Mucosa of stomach (tissue), 1 donor: ENCODE measurements at regions not wholly inside any gene's neighbourhood (a gene's known extent, or its start where the extent isn't known, plus 50 kb on each side); places are given as distances from the start of the nearest gene placed in this dataset.

ENCODE experiments used
- H3K27me3 ChIP-seq: one replicate; pipeline ENCODE4 v1.7.0; 2013; ENCODE audit warnings: mild to moderate bottlenecking, low read length; ENCODE audit not compliant: control insufficient read depth, insufficient read depth
- H3K36me3 ChIP-seq: one replicate; pipeline ENCODE4 v1.7.0; 2013; ENCODE audit warnings: low read length; ENCODE audit not compliant: control insufficient read depth, insufficient read depth
- H3K4me1 ChIP-seq: one replicate; pipeline ENCODE4 v1.7.0; 2013; ENCODE audit warnings: mild to moderate bottlenecking, low read length; ENCODE audit not compliant: control insufficient read depth, insufficient read depth
- H3K4me3 ChIP-seq: one replicate; pipeline ENCODE4 v1.7.0; 2013; ENCODE audit warnings: low read length
- H3K9ac ChIP-seq: one replicate; pipeline ENCODE4 v1.7.0; 2013; ENCODE audit warnings: mild to moderate bottlenecking, low read length, moderate library complexity
- H3K9me3 ChIP-seq: one replicate; pipeline ENCODE4 v1.7.0; 2013; ENCODE audit warnings: mild to moderate bottlenecking, low read length, moderate library complexity; ENCODE audit not compliant: control insufficient read depth
- donor health status: Pancreatic carcinoma.

GRCh38 chr2:81598453-81598852 is 1293.9 kb upstream of the LRRTM1 start:
- Histone ChIP-seq H3K36me3 (no peaks in the 10 kb centered on the region), H3K4me3 (no peak overlapping the region), H3K9ac (no peak overlapping the region), H3K9me3 (no peaks in the 10 kb centered on the region), H3K27me3 (no peaks in the 10 kb centered on the region), H3K4me1 (no peaks in the 10 kb centered on the region)

GRCh38 chr2:81589406-81589805 is 1284.9 kb upstream of the LRRTM1 start:
- Histone ChIP-seq H3K9me3 (no peaks in the 10 kb centered on the region), H3K9ac (no peak overlapping the region), H3K4me3 (no peak overlapping the region), H3K27me3 (no peaks in the 10 kb centered on the region), H3K4me1 (no peaks in the 10 kb centered on the region), H3K36me3 (no peaks in the 10 kb centered on the region)

GRCh38 chr2:81583311-81584108 is 1279.0 kb upstream of the LRRTM1 start:
- Histone ChIP-seq H3K27me3 (no peaks in the 10 kb centered on the region), H3K4me1 (no peaks in the 10 kb centered on the region), H3K9me3 (no peaks in the 10 kb centered on the region), H3K9ac (no peak overlapping the region), H3K36me3 (no peaks in the 10 kb centered on the region), H3K4me3 (no peak overlapping the region)

- Histone ChIP-seq H3K4me1 (no peaks in the 10 kb centered on the region), H3K36me3 (no peaks in the 10 kb centered on the region), H3K27me3 (no peaks in the 10 kb centered on the region), H3K9ac (no peak overlapping the region), H3K9me3 (no peaks in the 10 kb centered on the region), H3K4me3 (no peak overlapping the region)
Observed at GRCh38 chr2:81576713-81577112, 1272.2 kb upstream of the LRRTM1 start.

GRCh38 chr2:81551040-81551634 is 1246.6 kb upstream of the LRRTM1 start:
- Histone ChIP-seq H3K9ac (no peak overlapping the region), H3K4me1 (no peaks in the 10 kb centered on the region), H3K9me3 (no peaks in the 10 kb centered on the region), H3K4me3 (no peak overlapping the region), H3K27me3 (no peaks in the 10 kb centered on the region), H3K36me3 (no peaks in the 10 kb centered on the region)

- no peaks in the 10 kb centered on the region for H3K27me3 ChIP-seq
- H3K9ac ChIP-seq, result no peak overlapping the region
- H3K36me3 ChIP-seq, result no peaks in the 10 kb centered on the region
- H3K4me3 ChIP-seq, result no peak overlapping the region
- no peaks in the 10 kb centered on the region for H3K4me1 ChIP-seq
- H3K9me3 ChIP-seq, result no peaks in the 10 kb centered on the region
Observed at GRCh38 chr2:81550277-81550676, 1245.7 kb upstream of the LRRTM1 start.

- Histone ChIP-seq H3K9me3 (no peaks in the 10 kb centered on the region), H3K9ac (no peak overlapping the region), H3K4me3 (no peak overlapping the region), H3K36me3 (no peaks in the 10 kb centered on the region), H3K27me3 (no peaks in the 10 kb centered on the region), H3K4me1 (no peaks in the 10 kb centered on the region)
Observed at GRCh38 chr2:81549646-81550045, 1245.1 kb upstream of the LRRTM1 start.

GRCh38 chr2:81545626-81546025 is 1241.1 kb upstream of the LRRTM1 start:
- H3K9ac ChIP-seq, result no peak overlapping the region
- no peaks in the 10 kb centered on the region for H3K36me3 ChIP-seq

GRCh38 chr2:81542119-81542518 is 1237.6 kb upstream of the LRRTM1 start:
- Histone ChIP-seq H3K27me3 (no peaks in the 10 kb centered on the region), H3K4me3 (no peak overlapping the region), H3K4me1 (no peaks in the 10 kb centered on the region), H3K9me3 (no peaks in the 10 kb centered on the region), H3K9ac (no peak overlapping the region), H3K36me3 (no peaks in the 10 kb centered on the region)

More at GRCh38 chr2:81545626-81546025, 1241.1 kb upstream of the LRRTM1 start:
- H3K27me3 ChIP-seq, result no peaks in the 10 kb centered on the region
- H3K9me3 ChIP-seq, result no peaks in the 10 kb centered on the region
- H3K4me1 ChIP-seq, result no peaks in the 10 kb centered on the region
- no peak overlapping the region for H3K4me3 ChIP-seq

- no peaks in the 10 kb centered on the region for H3K36me3 ChIP-seq
- H3K9ac ChIP-seq, result no peak overlapping the region
- no peaks in the 10 kb centered on the region for H3K4me1 ChIP-seq
- no peaks in the 10 kb centered on the region for H3K27me3 ChIP-seq
- no peaks in the 10 kb centered on the region for H3K9me3 ChIP-seq
- no peak overlapping the region for H3K4me3 ChIP-seq
Observed at GRCh38 chr2:81529944-81530343, 1225.4 kb upstream of the LRRTM1 start.

GRCh38 chr2:81528852-81529480 is 1224.4 kb upstream of the LRRTM1 start:
- no peak overlapping the region for H3K4me3 ChIP-seq

GRCh38 chr2:81523344-81523743 is 1218.8 kb upstream of the LRRTM1 start:
- no peaks in the 10 kb centered on the region for H3K27me3 ChIP-seq
- no peaks in the 10 kb centered on the region for H3K4me1 ChIP-seq
- no peaks in the 10 kb centered on the region for H3K9me3 ChIP-seq
- no peak overlapping the region for H3K4me3 ChIP-seq
- H3K9ac ChIP-seq, result no peak overlapping the region
- no peaks in the 10 kb centered on the region for H3K36me3 ChIP-seq

More at GRCh38 chr2:81528852-81529480, 1224.4 kb upstream of the LRRTM1 start:
- Histone ChIP-seq H3K4me1 (no peaks in the 10 kb centered on the region), H3K36me3 (no peaks in the 10 kb centered on the region), H3K9me3 (no peaks in the 10 kb centered on the region), H3K27me3 (no peaks in the 10 kb centered on the region), H3K9ac (no peak overlapping the region)
